ENCODE measurements at regions not wholly inside any gene's neighbourhood (a gene's known extent, or its start where the extent isn't known, plus 50 kb on each side); places are given as distances from the start of the nearest gene placed in this dataset.

GRCh38 chr2:17328161-17328560, 190.1 kb downstream of the RAD51AP2 start:
- TF ChIP-seq CTCF (conservative IDR thresholded peaks at IDR 0.05) = no peak
- TF ChIP-seq EZH2 (IDR thresholded peaks at IDR 0.05; ENCODE audit: low read depth) = no peak

Data from PC-9 (cell line).